Panc1 (cell line): ENCODE measurements at regions not wholly inside any gene's neighbourhood (a gene's known extent, or its start where the extent isn't known, plus 50 kb on each side); places are given as distances from the start of the nearest gene placed in this dataset.

Experiments
- ATAC-seq: fragments of 200-7000 bp; cut with Tn5 transposase; 2 replicates; pipeline ENCODE4 v1.9.1; 2020; ENCODE audit warnings: mild to moderate bottlenecking, moderate library complexity
- BruUV-seq: library from RNA; stranded (reverse); fragments of 400-500 nt; replicated peaks from 2 replicates; lab custom pipeline; 2021; lab: Mats Ljungman, UMichigan
- CTCF ChIA-PET: fragments of 300-600 bp; sonication (Branson Sonifier 250); formaldehyde crosslinking; loops from one replicate; lab custom pipeline; 2022; ENCODE audit warnings: antibody characterized with exemption; lab: Charles Lee
- POLR2A ChIA-PET: fragments of 300-600 bp; sonication (Branson Sonifier 250); formaldehyde crosslinking; loops from one replicate; lab custom pipeline; 2022; ENCODE audit warnings: antibody characterized with exemption; lab: Charles Lee
- DNase-seq: peaks from one replicate; pipeline ENCODE4 v3.0.0-alpha.2; 2010; ENCODE audit warnings: low read depth, low spot score
- H3K27ac ChIP-seq: 2 replicates; pipeline ENCODE4 v1.5.1; 2011; ENCODE audit warnings: mild to moderate bottlenecking, low read length, inconsistent platforms
- H3K27me3 ChIP-seq: fragments of 200-500 bp; sonication (Bioruptor generic); 2 replicates; pipeline ENCODE4 v1.6.0; 2014; ENCODE audit warnings: low read length, inconsistent platforms; ENCODE audit not compliant: control insufficient read depth, insufficient read depth
- H3K36me3 ChIP-seq: fragments of 200-500 bp; sonication (Bioruptor generic); 2 replicates; pipeline ENCODE4 v1.5.1; 2014; ENCODE audit warnings: inconsistent platforms, mild to moderate bottlenecking, low read length, moderate library complexity; ENCODE audit not compliant: control insufficient read depth, insufficient read depth
- H3K4me1 ChIP-seq: 2 replicates; pipeline ENCODE4 v1.5.1; 2011; ENCODE audit warnings: inconsistent platforms, mild to moderate bottlenecking, low read length, moderate library complexity; ENCODE audit not compliant: control insufficient read depth, insufficient read depth
- H3K4me3 ChIP-seq, 2 experiments: 2 replicates each; pipeline ENCODE4 v1.5.1; 2011 to 2012; ENCODE audit warnings: low read depth in 2 of 2, low read length in 2 of 2, mild to moderate bottlenecking in 2 of 2, inconsistent platforms in 1 of 2, moderate library complexity in 1 of 2
- H3K9me3 ChIP-seq: fragments of 200-500 bp; sonication (Bioruptor generic); 2 replicates; pipeline ENCODE4 v1.5.1; 2014; ENCODE audit warnings: low read depth, mild to moderate bottlenecking, inconsistent platforms, low read length, moderate library complexity; ENCODE audit not compliant: control insufficient read depth, insufficient read depth
- CTCF ChIP-seq: fragments of 450-650 bp; IDR thresholded peaks from 2 replicates; pipeline ENCODE4 v1.5.1; 2017; ENCODE audit warnings: mild to moderate bottlenecking
- POLR2AphosphoS5 ChIP-seq: IDR thresholded peaks from 2 replicates; pipeline ENCODE4 v1.6.1; 2012; ENCODE audit warnings: mild to moderate bottlenecking, low read depth, low read length, moderate library complexity
- REST ChIP-seq, 2 experiments: IDR thresholded peaks; 2 replicates each; pipeline ENCODE4 v1.6.1; 2011 to 2012; ENCODE audit warnings: low read depth in 2 of 2, control low read depth in 1 of 2, low read length in 1 of 2, mild to moderate bottlenecking in 1 of 2, moderate library complexity in 1 of 2; ENCODE audit not compliant: insufficient read depth in 1 of 2
- SIN3A ChIP-seq: IDR thresholded peaks from 2 replicates; pipeline ENCODE4 v1.6.1; 2012; ENCODE audit warnings: low read depth, mild to moderate bottlenecking, low read length, moderate library complexity, borderline replicate concordance; ENCODE audit not compliant: insufficient read depth
- TCF7L2 ChIP-seq: IDR thresholded peaks from 2 replicates; pipeline ENCODE4 v1.6.1; 2011; ENCODE audit warnings: mild to moderate bottlenecking, low read depth, low read length, inconsistent platforms
- in situ Hi-C: cut with HindIII; loops from 2 replicates; pipeline ENCODE4 v1.10.0; 2016; ENCODE audit warnings: low sequenced_read_pairs, low pct_unique_long_range_greater_than_20kb
- intact Hi-C: fragments of 100-400 bp; cut with micrococcal nuclease; formaldehyde crosslinking; loops from one replicate; pipeline ENCODE4 v1.10.0; 2022; ENCODE audit not compliant: unreplicated experiment

- TF ChIP-seq POLR2AphosphoS5, result no peak
- no peak for TF ChIP-seq TCF7L2
- no peak for TF ChIP-seq REST (IDR thresholded peaks at IDR 0.05; ENCODE audit: insufficient read depth in 1 of 2, low read depth in 2 of 2, low read length in 1 of 2)
- TF ChIP-seq CTCF, result no peak
- TF ChIP-seq SIN3A, result no peak
- ChIA-PET CTCF (no interaction called here), POLR2A (no interaction called here)
- Histone ChIP-seq H3K27me3 (peaks cover 3% of the 10 kb centered on the region), H3K4me1 (no peaks in the 10 kb centered on the region), H3K36me3 (no peaks in the 10 kb centered on the region), H3K9me3 (no peaks in the 10 kb centered on the region), H3K27ac (no peak overlapping the region), H3K4me3 (no peak overlapping the region)
- no peak for DNase-seq
- BruUV-seq, result no TSS peak
- no peak for ATAC-seq
- intact Hi-C loops (no loop called here), in situ Hi-C loops (no loop called here)
Measured at GRCh38 chr6:40290816-40291215, 296.3 kb downstream of the LRFN2 start.

- TF ChIP-seq CTCF, result no peak
- TF ChIP-seq POLR2AphosphoS5, result no peak
- TF ChIP-seq TCF7L2, result no peak
- no peak for TF ChIP-seq REST (IDR thresholded peaks at IDR 0.05; ENCODE audit: insufficient read depth in 1 of 2, low read depth in 2 of 2, low read length in 1 of 2)
- TF ChIP-seq SIN3A, result no peak
- BruUV-seq, result no TSS peak
- H3K27me3 ChIP-seq, result peaks cover 3% of the 10 kb centered on the region
Measured at GRCh38 chr6:40288919-40289318, 298.2 kb downstream of the LRFN2 start.

More at GRCh38 chr6:40288919-40289318, 298.2 kb downstream of the LRFN2 start:
- intact Hi-C loops, result no loop called here
- Histone ChIP-seq H3K36me3 (no peaks in the 10 kb centered on the region), H3K4me1 (no peaks in the 10 kb centered on the region), H3K9me3 (no peaks in the 10 kb centered on the region), H3K27ac (no peak overlapping the region), H3K4me3 (no peak overlapping the region)
- in situ Hi-C loops, result no loop called here
- ChIA-PET CTCF (no interaction called here), POLR2A (no interaction called here)
- ATAC-seq (no peak), DNase-seq (no peak)
